ENCODE measurements at regions not wholly inside any gene's neighbourhood (a gene's known extent, or its start where the extent isn't known, plus 50 kb on each side); places are given as distances from the start of the nearest gene placed in this dataset.
"Not testable (repeated sequence)": the region's sequence is repeated elsewhere in the genome, so short reads cannot be mapped to it uniquely, and the experiment has no call there.

- Mint-ChIP-seq H3K4me3 (no peak overlapping the region), H3K36me3 (ENCODE audit: low read depth) (no peaks in the 10 kb centered on the region), H3K27ac (ENCODE audit: unreplicated experiment) (no peak overlapping the region), H3K27me3 (ENCODE audit: low read depth) (peaks cover 49% of the 10 kb centered on the region), H3K4me1 (peaks cover 21% of the 10 kb centered on the region), H3K9me3 (no peaks in the 10 kb centered on the region)
- TF ChIP-seq CTCF (conservative IDR thresholded peaks at IDR 0.05): no peak
- DNase-seq (ENCODE audit: low read depth, low spot score): no peak
These were observed 373.9 kb downstream of the BRD1 start for GRCh38 chr22:49453771-49454170.

- H3K36me3 Mint-ChIP-seq (ENCODE audit: low read depth); DNase-seq (ENCODE audit: low read depth, low spot score); H3K9me3 Mint-ChIP-seq; H3K27ac Mint-ChIP-seq (ENCODE audit: unreplicated experiment); H3K4me3 Mint-ChIP-seq: not testable (repeated sequence)
- peaks cover 28% of the 10 kb centered on the region for H3K4me1 Mint-ChIP-seq
- H3K27me3 Mint-ChIP-seq (ENCODE audit: low read depth): peaks cover 52% of the 10 kb centered on the region
These were observed 374.7 kb downstream of the BRD1 start for GRCh38 chr22:49453019-49453418.

GRCh38 chr22:49452362-49452946 is 375.2 kb downstream of the BRD1 start:
- no peak for DNase-seq (ENCODE audit: low read depth, low spot score)
- H3K27me3 Mint-ChIP-seq (ENCODE audit: low read depth): peaks cover 55% of the 10 kb centered on the region
- H3K4me1 Mint-ChIP-seq: peaks cover 28% of the 10 kb centered on the region
- H3K4me3 Mint-ChIP-seq: no peak overlapping the region
- no peaks in the 10 kb centered on the region for H3K36me3 Mint-ChIP-seq (ENCODE audit: low read depth)
- no peak overlapping the region for H3K27ac Mint-ChIP-seq (ENCODE audit: unreplicated experiment)
- no peak for TF ChIP-seq CTCF (conservative IDR thresholded peaks at IDR 0.05)
- H3K9me3 Mint-ChIP-seq: no peaks in the 10 kb centered on the region

GRCh38 chr22:49451070-49451840 is 376.4 kb downstream of the BRD1 start:
- Mint-ChIP-seq H3K36me3 (ENCODE audit: low read depth) (no peaks in the 10 kb centered on the region), H3K4me1 (peaks cover 28% of the 10 kb centered on the region), H3K9me3 (no peaks in the 10 kb centered on the region), H3K27ac (ENCODE audit: unreplicated experiment) (no peak overlapping the region), H3K4me3 (no peak overlapping the region), H3K27me3 (ENCODE audit: low read depth) (peaks cover 48% of the 10 kb centered on the region)
- TF ChIP-seq CTCF (conservative IDR thresholded peaks at IDR 0.05): no peak
- no peak for DNase-seq (ENCODE audit: low read depth, low spot score)

- no peak for TF ChIP-seq CTCF (conservative IDR thresholded peaks at IDR 0.05)
- H3K4me3 Mint-ChIP-seq: peak overlapping the region; percentile 39
- peak overlapping the region; percentile 32 for H3K27ac Mint-ChIP-seq (ENCODE audit: unreplicated experiment)
These were observed 377.2 kb downstream of the BRD1 start for GRCh38 chr22:49450498-49450897.

GRCh38 chr22:49449811-49450446 is 377.7 kb downstream of the BRD1 start:
- Mint-ChIP-seq H3K27me3 (ENCODE audit: low read depth) (peaks cover 47% of the 10 kb centered on the region), H3K9me3 (no peaks in the 10 kb centered on the region), H3K36me3 (ENCODE audit: low read depth) (no peaks in the 10 kb centered on the region), H3K27ac (ENCODE audit: unreplicated experiment) (peak overlapping the region; percentile 32), H3K4me3 (peak overlapping the region; percentile 39), H3K4me1 (peaks cover 32% of the 10 kb centered on the region)
- TF ChIP-seq CTCF (conservative IDR thresholded peaks at IDR 0.05): no peak
- no peak for DNase-seq (ENCODE audit: low read depth, low spot score)

More at GRCh38 chr22:49450498-49450897, 377.2 kb downstream of the BRD1 start:
- no peak for DNase-seq (ENCODE audit: low read depth, low spot score)
- Mint-ChIP-seq H3K36me3 (ENCODE audit: low read depth) (no peaks in the 10 kb centered on the region), H3K4me1 (peaks cover 32% of the 10 kb centered on the region), H3K27me3 (ENCODE audit: low read depth) (peaks cover 50% of the 10 kb centered on the region), H3K9me3 (no peaks in the 10 kb centered on the region)

Measured in neural crest cell (in vitro differentiated cells).